H1 (cell line): ENCODE measurements at regions not wholly inside any gene's neighbourhood (a gene's known extent, or its start where the extent isn't known, plus 50 kb on each side); places are given as distances from the start of the nearest gene placed in this dataset.
A peak's percentile ranks its signal among the peaks of the same experiment; 100 is the strongest.

Source experiments
- CTCF ChIA-PET: fragments of 300-600 bp; sonication (Branson Sonifier 250); formaldehyde crosslinking; loops from one replicate; lab custom pipeline; 2021; ENCODE audit not compliant: partially characterized antibody; lab: Charles Lee
- POLR2A ChIA-PET: fragments of 300-600 bp; sonication (Branson Sonifier 250); formaldehyde crosslinking; loops from one replicate; lab custom pipeline; 2021; ENCODE audit warnings: inconsistent platforms; ENCODE audit not compliant: partially characterized antibody; lab: Charles Lee
- DNase-seq, 2 experiments: peaks; one replicate each; pipeline versions ENCODE4 v3.0.0 to v3.0.0-alpha.2; 2010 to 2022; ENCODE audit warnings: low spot score in 2 of 2, low read depth in 1 of 2, mixed read lengths in 1 of 2
- FAIRE-seq: peaks from 2 replicates; lab custom pipeline; 2011; peaks lifted over from hg19 to GRCh38; lab: Jason Lieb, UNC
- H2AFZ ChIP-seq: 2 replicates; pipeline ENCODE4 v1.8.1; 2012; ENCODE audit warnings: low read length, inconsistent platforms
- H2AK5ac ChIP-seq: 2 replicates; pipeline ENCODE4 v1.6.1; 2013; ENCODE audit warnings: low read depth, low read length
- H2BK120ac ChIP-seq: replicated peaks from 2 replicates; pipeline ENCODE3; 2013; ENCODE audit warnings: low read depth, low read length, inconsistent platforms
- H2BK12ac ChIP-seq: 2 replicates; pipeline ENCODE4 v1.6.1; 2013; ENCODE audit warnings: low read depth, low read length
- H2BK15ac ChIP-seq: 2 replicates; pipeline ENCODE4 v1.6.1; 2013; ENCODE audit warnings: low read length
- H2BK20ac ChIP-seq: 2 replicates; pipeline ENCODE4 v1.6.1; 2013; ENCODE audit warnings: low read length
- H2BK5ac ChIP-seq: 2 replicates; pipeline ENCODE4 v1.6.1; 2013; ENCODE audit warnings: low read depth, low read length
- H3K14ac ChIP-seq: 2 replicates; pipeline ENCODE4 v1.6.1; 2013; ENCODE audit warnings: inconsistent platforms; ENCODE audit not compliant: insufficient read length
- H3K18ac ChIP-seq: 2 replicates; pipeline ENCODE4 v1.6.1; 2013; ENCODE audit warnings: low read length; ENCODE audit errors: extremely low read depth
- H3K23ac ChIP-seq: 2 replicates; pipeline ENCODE4 v1.6.1; 2013; ENCODE audit warnings: inconsistent platforms; ENCODE audit not compliant: insufficient read length
- H3K23me2 ChIP-seq: 2 replicates; pipeline ENCODE4 v1.6.1; 2013; ENCODE audit warnings: low read depth, low read length
- H3K27ac ChIP-seq: 2 replicates; pipeline ENCODE4 v1.6.1; 2011; ENCODE audit warnings: low read depth, low read length, inconsistent platforms
- H3K27me3 ChIP-seq, 4 experiments: replicated peaks in 1 of 4; 1 replicate in 1 of 4; 2 replicates in 3 of 4; pipeline versions ENCODE4 v1.6.1 to v1.8.1; 2011 to 2013; ENCODE audit warnings: low read length in 3 of 4, mild to moderate bottlenecking in 3 of 4, inconsistent platforms in 2 of 4, mixed read lengths in 2 of 4, moderate library complexity in 1 of 4; ENCODE audit not compliant: control insufficient read depth in 3 of 4, insufficient read depth in 3 of 4; ENCODE audit errors: extremely low read depth in 1 of 4
- H3K36me3 ChIP-seq, 4 experiments: 2 replicates each; pipeline versions ENCODE4 v1.6.1 to v1.8.1; 2011 to 2013; ENCODE audit warnings: mild to moderate bottlenecking in 4 of 4, low read length in 3 of 4, moderate library complexity in 2 of 4, control low read depth in 1 of 4, inconsistent platforms in 1 of 4; ENCODE audit not compliant: insufficient read depth in 4 of 4, control insufficient read depth in 2 of 4
- H3K4ac ChIP-seq: replicated peaks from 2 replicates; pipeline ENCODE3; 2013; ENCODE audit warnings: low read length, low read depth, mixed read lengths, inconsistent platforms; ENCODE audit not compliant: insufficient read length
- H3K4me1 ChIP-seq, 4 experiments: replicated peaks in 1 of 4; 1 replicate in 1 of 4; 2 replicates in 3 of 4; pipeline versions ENCODE4 v1.6.1 to v1.8.1; 2011 to 2013; ENCODE audit warnings: low read length in 3 of 4, inconsistent platforms in 2 of 4, mixed read lengths in 1 of 4; ENCODE audit not compliant: insufficient read depth in 4 of 4, control insufficient read depth in 3 of 4
- H3K4me2 ChIP-seq, 2 experiments: 2 replicates each; pipeline versions ENCODE4 v1.6.1 to v1.8.1; 2011 to 2013; ENCODE audit warnings: low read depth in 2 of 2, low read length in 2 of 2, control low read depth in 1 of 2, inconsistent platforms in 1 of 2, mild to moderate bottlenecking in 1 of 2; ENCODE audit not compliant: insufficient read depth in 1 of 2
- H3K4me3 ChIP-seq, 4 experiments: fragments of 200-600, 300-600 bp in 1 of 4; sonication (generic), shearing (Covaris generic), sonication (Bioruptor Twin) in 1 of 4; 2 replicates each; pipeline versions ENCODE4 v1.5.1 to v1.8.1; 2011 to 2016; ENCODE audit warnings: low read length in 4 of 4, low read depth in 3 of 4, control low read depth in 2 of 4, inconsistent platforms in 2 of 4, mild to moderate bottlenecking in 2 of 4, mixed read lengths in 1 of 4, moderate library complexity in 1 of 4; ENCODE audit not compliant: insufficient read depth in 2 of 4; ENCODE audit errors: extremely low read depth in 1 of 4
- H3K56ac ChIP-seq: replicated peaks from 2 replicates; pipeline ENCODE3; 2013; ENCODE audit warnings: low read depth, mild to moderate bottlenecking, mixed read lengths, low read length, inconsistent platforms; ENCODE audit not compliant: insufficient read length
- H3K79me1 ChIP-seq: 2 replicates; pipeline ENCODE4 v1.6.1; 2013; ENCODE audit warnings: low read depth, low read length, control low read depth
- H3K79me2 ChIP-seq, 2 experiments: 2 replicates each; pipeline versions ENCODE4 v1.6.1 to v1.8.1; 2012 to 2013; ENCODE audit warnings: low read length in 2 of 2, mild to moderate bottlenecking in 2 of 2, inconsistent platforms in 1 of 2; ENCODE audit not compliant: insufficient read depth in 2 of 2, control insufficient read depth in 1 of 2
- H3K9ac ChIP-seq, 4 experiments: replicated peaks in 1 of 4; 1 replicate in 1 of 4; 2 replicates in 3 of 4; pipeline versions ENCODE4 v1.6.1 to v1.8.1; 2011 to 2013; ENCODE audit warnings: low read depth in 3 of 4, low read length in 3 of 4, control low read depth in 2 of 4, mild to moderate bottlenecking in 2 of 4, moderate library complexity in 2 of 4, inconsistent platforms in 1 of 4; ENCODE audit errors: extremely low read depth in 1 of 4
- H3K9me3 ChIP-seq, 2 experiments: 2 replicates each; pipeline versions ENCODE4 v1.6.1 to v1.8.1; 2012 to 2013; ENCODE audit warnings: mild to moderate bottlenecking in 2 of 2, moderate library complexity in 2 of 2, control low read depth in 1 of 2, inconsistent platforms in 1 of 2, low read depth in 1 of 2, low read length in 1 of 2, mixed read lengths in 1 of 2; ENCODE audit not compliant: insufficient read depth in 2 of 2
- H4K20me1 ChIP-seq, 2 experiments: replicated peaks in 1 of 2; 2 replicates each; pipeline versions ENCODE3 to v1.8.1; 2011 to 2013; ENCODE audit warnings: inconsistent platforms in 2 of 2, low read length in 2 of 2, mild to moderate bottlenecking in 1 of 2; ENCODE audit not compliant: insufficient read depth in 2 of 2, control insufficient read depth in 1 of 2
- H4K5ac ChIP-seq: 2 replicates; pipeline ENCODE4 v1.6.1; 2013; ENCODE audit warnings: low read length, low read depth, mixed read lengths, inconsistent platforms; ENCODE audit not compliant: insufficient read length
- H4K8ac ChIP-seq: 2 replicates; pipeline ENCODE4 v1.8.0; 2013; ENCODE audit warnings: mild to moderate bottlenecking, moderate library complexity, low read length, inconsistent platforms; ENCODE audit not compliant: insufficient read depth; ENCODE audit errors: extremely low read depth
- H4K91ac ChIP-seq: replicated peaks from 2 replicates; pipeline ENCODE3; 2013; ENCODE audit warnings: low read length, mixed read lengths, inconsistent platforms; ENCODE audit not compliant: insufficient read length
- RAD21 ChIP-seq, 2 experiments: IDR thresholded peaks in 1 of 2; conservative IDR thresholded peaks in 1 of 2; 2 replicates each; pipeline ENCODE4 v1.6.1; 2011; ENCODE audit warnings: low read depth in 2 of 2, low read length in 2 of 2, improper control_type of control experiment in 1 of 2, inconsistent platforms in 1 of 2, mild to moderate bottlenecking in 1 of 2, moderate library complexity in 1 of 2
- SIRT6 ChIP-seq: IDR thresholded peaks from one replicate; pipeline ENCODE4 v1.7.1; 2012; ENCODE audit warnings: low read length, inconsistent platforms
- WGBS, 2 experiments: shearing (Covaris generic) in 1 of 2; methylation state at CpG; one replicate each; pipeline versions ENCODE4 v1.1.6 to v1.1.7; 2013 to 2015; ENCODE audit warnings: low lambda C conversion rate in 2 of 2, mixed read lengths in 2 of 2, inconsistent platforms in 1 of 2, low coverage in 1 of 2, missing lambda C conversion rate in 1 of 2; ENCODE audit not compliant: insufficient replicate concordance in 2 of 2, insufficient coverage in 1 of 2, insufficient read length in 1 of 2; ENCODE audit errors: extremely low coverage in 1 of 2, missing lambda C conversion rate in 1 of 2; 5-methylcytosine and 5-hydroxymethylcytosine counted together
- TF ChIP-seq, protein P1 (sequence below), 3 experiments: IDR thresholded peaks; 1 replicate in 2 of 3; 2 replicates in 1 of 3; pipeline versions ENCODE4 v1.5.1 to v1.6.1; 2011; ENCODE audit warnings: low read length in 3 of 3, mild to moderate bottlenecking in 3 of 3, inconsistent platforms in 2 of 3, low read depth in 1 of 3, moderate library complexity in 1 of 3; ENCODE audit not compliant: insufficient read depth in 1 of 3; ENCODE audit errors: control extremely low read depth in 1 of 3

DNA sequence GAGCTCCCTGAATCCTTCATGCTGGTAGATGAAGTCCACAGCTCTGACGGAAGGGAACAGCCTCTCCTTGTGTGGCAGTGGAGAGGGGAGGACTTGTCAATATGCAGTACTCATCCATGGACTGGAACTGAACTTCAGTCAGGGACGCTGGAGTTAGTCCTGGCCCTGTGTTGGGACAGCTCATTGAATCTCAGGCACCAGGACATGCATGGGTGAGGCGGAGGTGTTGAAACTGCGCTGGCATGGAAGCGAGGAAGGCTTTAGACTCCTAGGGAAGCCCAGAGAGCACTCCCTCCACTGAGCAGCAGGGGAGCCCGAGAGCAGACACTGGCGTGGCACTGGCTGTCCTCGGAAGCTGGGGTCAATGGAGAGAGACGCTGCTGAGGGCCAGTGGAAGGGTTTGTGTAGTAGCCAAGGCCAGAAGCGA lies 161.3 kb upstream of the GGTLC1 start:
- H3K14ac ChIP-seq = no peak overlapping the region
- DNase-seq (peak in 1 of 2 experiments; percentile 82), FAIRE-seq (no peak)
- H3K4me2 ChIP-seq = no peak overlapping the region
- no peaks in the 10 kb centered on the region for H3K36me3 ChIP-seq
- no peaks in the 10 kb centered on the region for H3K4me1 ChIP-seq
- no peak overlapping the region for H4K5ac ChIP-seq
- no peak overlapping the region for H3K23ac ChIP-seq
- TF ChIP-seq, protein P1, sequence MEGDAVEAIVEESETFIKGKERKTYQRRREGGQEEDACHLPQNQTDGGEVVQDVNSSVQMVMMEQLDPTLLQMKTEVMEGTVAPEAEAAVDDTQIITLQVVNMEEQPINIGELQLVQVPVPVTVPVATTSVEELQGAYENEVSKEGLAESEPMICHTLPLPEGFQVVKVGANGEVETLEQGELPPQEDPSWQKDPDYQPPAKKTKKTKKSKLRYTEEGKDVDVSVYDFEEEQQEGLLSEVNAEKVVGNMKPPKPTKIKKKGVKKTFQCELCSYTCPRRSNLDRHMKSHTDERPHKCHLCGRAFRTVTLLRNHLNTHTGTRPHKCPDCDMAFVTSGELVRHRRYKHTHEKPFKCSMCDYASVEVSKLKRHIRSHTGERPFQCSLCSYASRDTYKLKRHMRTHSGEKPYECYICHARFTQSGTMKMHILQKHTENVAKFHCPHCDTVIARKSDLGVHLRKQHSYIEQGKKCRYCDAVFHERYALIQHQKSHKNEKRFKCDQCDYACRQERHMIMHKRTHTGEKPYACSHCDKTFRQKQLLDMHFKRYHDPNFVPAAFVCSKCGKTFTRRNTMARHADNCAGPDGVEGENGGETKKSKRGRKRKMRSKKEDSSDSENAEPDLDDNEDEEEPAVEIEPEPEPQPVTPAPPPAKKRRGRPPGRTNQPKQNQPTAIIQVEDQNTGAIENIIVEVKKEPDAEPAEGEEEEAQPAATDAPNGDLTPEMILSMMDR (IDR thresholded peaks at IDR 0.05; ENCODE audit: control extremely low read depth in 1 of 3, insufficient read depth in 1 of 3, low read depth in 1 of 3, low read length in 3 of 3) = peak; percentile 56 to 77 (median 73)
- TF ChIP-seq SIRT6 (no peak), RAD21 (IDR thresholded peaks at IDR 0.05 in 1 of 2, conservative IDR thresholded peaks at IDR 0.05 in 1 of 2; ENCODE audit: low read depth in 2 of 2, low read length in 2 of 2) (peak; percentile 47 to 57)
- H2BK5ac ChIP-seq = no peak overlapping the region
- no peaks in the 10 kb centered on the region for H3K79me2 ChIP-seq
- peak overlapping the region; percentile 85; the same call in 1 of the 2 replicates for H4K8ac ChIP-seq
- H4K20me1 ChIP-seq = no peaks in the 10 kb centered on the region
- no peak overlapping the region for H4K91ac ChIP-seq
- POLR2A ChIA-PET = no interaction called here
- no peak overlapping the region for H3K27ac ChIP-seq
- no peak overlapping the region for H3K4me3 ChIP-seq
- H2BK12ac ChIP-seq = peak overlapping the region; percentile 46; the same call in 1 of the 2 replicates
- 64% methylated on average over 8 of the region's 10 CpGs; no CpG with 5 or more reads in 1 of the 2 experiments for WGBS, 2 experiments
- peak overlapping the region; percentile 55; the same call in 1 of the 2 replicates for H2AFZ ChIP-seq
- no peaks in the 10 kb centered on the region for H3K79me1 ChIP-seq
- H3K18ac ChIP-seq = no peak overlapping the region
- no peak overlapping the region for H3K56ac ChIP-seq
- H2BK15ac ChIP-seq = peak overlapping the region; percentile 53; the same call in 1 of the 2 replicates
- H3K4ac ChIP-seq = no peak overlapping the region
- H2BK120ac ChIP-seq = no peak overlapping the region
- no peaks in the 10 kb centered on the region for H3K27me3 ChIP-seq
- CTCF ChIA-PET = interaction anchor here (0.8 to 6.4 kb wide), 27 partner anchors 9 to 729 kb away, joined by 3 to 89 read pairs (median 4); no protein-coding TSS in a partner anchor
- no peaks in the 10 kb centered on the region for H3K23me2 ChIP-seq
- H3K9me3 ChIP-seq = no peaks in the 10 kb centered on the region
- no peak overlapping the region for H2AK5ac ChIP-seq
- H3K9ac ChIP-seq = no peak overlapping the region
- no peak overlapping the region for H2BK20ac ChIP-seq
